Activated CD4-positive, alpha-beta T cell treated with anti-CD3 and anti-CD28 coated beads, Interleukin-2, Interleukin-6, amounts not matched to agents 100 ng/mL and 50 ng/mL, durations not matched to agents 16 hours and 8 hours (primary cell): ENCODE measurements at regions not wholly inside any gene's neighbourhood (a gene's known extent, or its start where the extent isn't known, plus 50 kb on each side); places are given as distances from the start of the nearest gene placed in this dataset.

Source experiments
- DNase-seq: peaks from one replicate; pipeline ENCODE4 v3.0.0-alpha.2; 2020

GRCh38 chr15:58329781-58330671 lies 101.8 kb upstream of the LIPC start:
- no peak for DNase-seq

- DNase-seq, result no peak
These were observed 100.8 kb upstream of the LIPC start for GRCh38 chr15:58330741-58331559.

- DNase-seq, result no peak
These were observed 100.3 kb upstream of the LIPC start for GRCh38 chr15:58331560-58331912.

- peak; percentile 92 for DNase-seq
These were observed 99.7 kb upstream of the LIPC start for GRCh38 chr15:58331913-58332675.

GRCh38 chr15:58332676-58333400 lies 99.0 kb upstream of the LIPC start:
- DNase-seq, result peak; percentile 52

- no peak for DNase-seq
These were observed 97.0 kb upstream of the LIPC start for GRCh38 chr15:58334803-58335202.

- no peak for DNase-seq
These were observed 95.6 kb upstream of the LIPC start for GRCh38 chr15:58336161-58336560.

GRCh38 chr15:58340176-58340575 lies 91.6 kb upstream of the LIPC start:
- no peak for DNase-seq

GRCh38 chr15:58342508-58342907 lies 89.3 kb upstream of the LIPC start:
- DNase-seq, result no peak

- no peak for DNase-seq
These were observed 87.3 kb upstream of the LIPC start for GRCh38 chr15:58344213-58345070.

- no peak for DNase-seq
These were observed 85.4 kb upstream of the LIPC start for GRCh38 chr15:58346361-58346760.

- peak; percentile 19 for DNase-seq
These were observed 83.5 kb upstream of the LIPC start for GRCh38 chr15:58348095-58348812.

- DNase-seq, result no peak
These were observed 79.5 kb upstream of the LIPC start for GRCh38 chr15:58352026-58352929.

- DNase-seq, result no peak
These were observed 76.3 kb upstream of the LIPC start for GRCh38 chr15:58355382-58355971.

GRCh38 chr15:58355973-58356372 lies 75.8 kb upstream of the LIPC start:
- DNase-seq, result no peak

- DNase-seq, result peak; percentile 4
These were observed 74.0 kb upstream of the LIPC start for GRCh38 chr15:58357529-58358476.

GRCh38 chr15:58360421-58361090 lies 71.2 kb upstream of the LIPC start:
- DNase-seq, result no peak
